Gastrocnemius medialis (tissue), 4 donors: ENCODE measurements at regions not wholly inside any gene's neighbourhood (a gene's known extent, or its start where the extent isn't known, plus 50 kb on each side); places are given as distances from the start of the nearest gene placed in this dataset.

Experiments
- ATAC-seq, 2 donors: fragments of 150-250 bp; one replicate each; pipeline ENCODE4 v1.9.1; 2016
- DNase-seq, 2 donors: peaks; one replicate each; pipeline ENCODE4 v3.0.0-alpha.2; 2019
- H3K27ac ChIP-seq, 4 donors: fragments of 200-600 bp; sonication (generic); 1 replicate in 1 of 4; 2 replicates in 3 of 4; pipeline ENCODE4 v1.5.1; 2016 to 2018; ENCODE audit warnings: mild to moderate bottlenecking in 2 of 4, moderate library complexity in 1 of 4
- H3K27me3 ChIP-seq, 3 donors: fragments of 200-600 bp; sonication (generic) in 2 of 3; 1 replicate in 1 of 3; 2 replicates in 2 of 3; pipeline versions ENCODE4 v1.5.1 to v1.6.0; 2016 to 2019; ENCODE audit warnings: mild to moderate bottlenecking in 1 of 3, moderate library complexity in 1 of 3
- H3K36me3 ChIP-seq, 2 donors: fragments of 200-600 bp; sonication (generic) in 1 of 2; one replicate each; pipeline ENCODE4 v1.5.1; 2017 to 2018
- H3K4me1 ChIP-seq, 2 donors: fragments of 200-600 bp; sonication (generic) in 1 of 2; one replicate each; pipeline ENCODE4 v1.5.1; 2016 to 2017; ENCODE audit warnings: mild to moderate bottlenecking in 2 of 2
- H3K4me3 ChIP-seq, 4 donors: fragments of 200-600 bp; sonication (generic) in 3 of 4; 1 replicate in 1 of 4; 2 replicates in 3 of 4; pipeline ENCODE4 v1.5.1; 2016 to 2019; ENCODE audit warnings: mild to moderate bottlenecking in 2 of 4
- H3K9me3 ChIP-seq, 3 donors: fragments of 200-600 bp; sonication (generic) in 2 of 3; 1 replicate in 1 of 3; 2 replicates in 2 of 3; pipeline ENCODE4 v1.5.1; 2016 to 2019
- POLR2A ChIP-seq, 2 donors: fragments of 450-650 bp; IDR thresholded peaks; one replicate each; pipeline ENCODE4 v1.6.1; 2017; ENCODE audit warnings: antibody characterized with exemption in 2 of 2, mild to moderate bottlenecking in 2 of 2, moderate library complexity in 2 of 2
- in situ Hi-C, 4 donors: fragments of 200-750 bp; cut with MboI; loops; one replicate each; pipeline versions ENCODE4 v1.15.0 to v1.8.0; 2017; ENCODE audit warnings: low sequenced_read_pairs in 4 of 4
- intact Hi-C: fragments of 100-400 bp; cut with DNase I; formaldehyde crosslinking; loops from one replicate; pipeline ENCODE4 v1.15.1; 2023; ENCODE audit warnings: low total_unique reads
- microRNA counts, 2 donors: library from miRNA; unstranded; fragments of <30 nt; microRNA quantifications; one replicate each; lab custom pipeline; 2016
- microRNA-seq, 2 donors: library from miRNA; unstranded; fragments of <30 nt; microRNA quantifications; one replicate each; pipeline ENCODE4, GENCODE V29; 2016; ENCODE audit warnings: borderline replicate concordance in 2 of 2
- TF ChIP-seq, protein P1 (sequence below), 5 experiments: fragments of 450-650 bp in 3 of 5; fragments of 200-600 bp in 2 of 5; sonication (generic) in 2 of 5; IDR thresholded peaks in 4 of 5; conservative IDR thresholded peaks in 1 of 5; 1 replicate in 4 of 5; 2 replicates in 1 of 5; pipeline ENCODE4 v1.5.1; 2016 to 2019; ENCODE audit warnings: antibody characterized with exemption in 5 of 5, mild to moderate bottlenecking in 3 of 5, moderate library complexity in 3 of 5

DNA sequence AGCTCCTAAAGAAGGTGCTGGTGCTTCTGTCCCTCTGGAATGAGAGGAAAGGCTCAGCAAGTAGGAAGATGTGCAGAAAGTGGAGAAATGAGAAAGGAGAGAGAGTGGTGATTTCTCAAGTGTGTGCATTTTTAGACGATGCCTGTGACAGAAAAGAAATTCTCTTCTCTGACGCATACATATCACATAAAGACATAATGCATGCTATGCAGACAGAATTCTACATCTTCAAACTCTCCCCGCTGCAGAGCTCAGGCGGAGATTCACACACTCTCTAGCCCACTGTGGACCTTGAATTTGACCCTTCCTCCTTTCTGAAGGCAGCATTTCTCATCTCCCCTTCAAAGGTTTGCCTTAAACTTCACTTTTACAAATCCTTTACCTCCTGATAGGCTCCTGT lies 52.0 kb upstream of the CAMK1G start:
- in situ Hi-C loops: no loop called here
- Histone ChIP-seq H3K9me3 (no peaks in the 10 kb centered on the region), H3K27me3 (no peaks in the 10 kb centered on the region), H3K27ac (no peak overlapping the region), H3K36me3 (no peaks in the 10 kb centered on the region), H3K4me3 (no peak overlapping the region), H3K4me1 (no peaks in the 10 kb centered on the region)
- TF ChIP-seq, protein P1, sequence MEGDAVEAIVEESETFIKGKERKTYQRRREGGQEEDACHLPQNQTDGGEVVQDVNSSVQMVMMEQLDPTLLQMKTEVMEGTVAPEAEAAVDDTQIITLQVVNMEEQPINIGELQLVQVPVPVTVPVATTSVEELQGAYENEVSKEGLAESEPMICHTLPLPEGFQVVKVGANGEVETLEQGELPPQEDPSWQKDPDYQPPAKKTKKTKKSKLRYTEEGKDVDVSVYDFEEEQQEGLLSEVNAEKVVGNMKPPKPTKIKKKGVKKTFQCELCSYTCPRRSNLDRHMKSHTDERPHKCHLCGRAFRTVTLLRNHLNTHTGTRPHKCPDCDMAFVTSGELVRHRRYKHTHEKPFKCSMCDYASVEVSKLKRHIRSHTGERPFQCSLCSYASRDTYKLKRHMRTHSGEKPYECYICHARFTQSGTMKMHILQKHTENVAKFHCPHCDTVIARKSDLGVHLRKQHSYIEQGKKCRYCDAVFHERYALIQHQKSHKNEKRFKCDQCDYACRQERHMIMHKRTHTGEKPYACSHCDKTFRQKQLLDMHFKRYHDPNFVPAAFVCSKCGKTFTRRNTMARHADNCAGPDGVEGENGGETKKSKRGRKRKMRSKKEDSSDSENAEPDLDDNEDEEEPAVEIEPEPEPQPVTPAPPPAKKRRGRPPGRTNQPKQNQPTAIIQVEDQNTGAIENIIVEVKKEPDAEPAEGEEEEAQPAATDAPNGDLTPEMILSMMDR (IDR thresholded peaks at IDR 0.05 in 4 of 5, conservative IDR thresholded peaks at IDR 0.05 in 1 of 5): no peak
- no peak for TF ChIP-seq POLR2A (IDR thresholded peaks at IDR 0.05)
- no peak for DNase-seq
- no peak for ATAC-seq
- intact Hi-C loops: no loop called here

MicroRNA genes in the stretch of these regions (microRNA counts, 767-probe panel; counts per million panel counts)
- microRNA hsa-miR-205-5p (lab: Ali Mortazavi, UCI): 356 to 448 counts per million in 2 donors

Small RNA genes lying in the stretch of these regions (microRNA-seq; reads per million reads assigned to microRNA genes)
- gene MIR205: 46.1 to 71.7 reads per million in 2 donors
